ENCODE measurements at regions not wholly inside any gene's neighbourhood (a gene's known extent, or its start where the extent isn't known, plus 50 kb on each side); places are given as distances from the start of the nearest gene placed in this dataset.

GRCh38 chr15:95370291-95370690, 960.2 kb upstream of the NR2F2 start:
- no peak for TF ChIP-seq EZH2 (IDR thresholded peaks at IDR 0.05; ENCODE audit: low read length, missing control alignments)
- no peak for TF ChIP-seq CTCF (conservative IDR thresholded peaks at IDR 0.05 in 1 of 2, IDR thresholded peaks at IDR 0.05 in 1 of 2; ENCODE audit: low read depth in 1 of 2, low read length in 2 of 2)

All from fibroblast of lung (primary cell).